ENCODE measurements at regions not wholly inside any gene's neighbourhood (a gene's known extent, or its start where the extent isn't known, plus 50 kb on each side); places are given as distances from the start of the nearest gene placed in this dataset.

DNA sequence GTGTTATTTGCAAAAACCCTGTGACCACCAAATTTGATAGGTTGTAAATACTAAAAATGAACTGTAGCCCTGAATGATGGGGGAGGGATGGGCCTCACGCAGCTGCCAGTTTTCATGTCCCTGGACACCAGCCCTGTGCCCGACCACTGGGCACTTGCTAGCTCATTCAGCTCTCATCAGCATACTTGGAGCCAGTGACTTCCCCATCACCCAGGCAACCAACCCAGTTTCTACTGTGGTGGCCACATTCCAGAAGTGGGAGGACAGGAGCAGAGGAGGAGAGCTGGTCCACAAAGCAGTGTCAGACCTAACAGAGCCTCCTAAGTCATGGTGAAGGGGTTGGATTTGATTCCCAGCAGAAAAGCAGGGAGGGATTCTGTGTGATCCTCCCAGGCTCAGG, 128.2 kb downstream of the CPEB2 start:
- no peak for DNase-seq (ENCODE audit: low read depth)

- no peak for DNase-seq (ENCODE audit: low read depth)
Observed at GRCh38 chr4:15131551-15131950, 129.3 kb downstream of the CPEB2 start.

- DNase-seq (ENCODE audit: low read depth): no peak
Observed at GRCh38 chr4:15132739-15133138, 130.5 kb downstream of the CPEB2 start.

DNA sequence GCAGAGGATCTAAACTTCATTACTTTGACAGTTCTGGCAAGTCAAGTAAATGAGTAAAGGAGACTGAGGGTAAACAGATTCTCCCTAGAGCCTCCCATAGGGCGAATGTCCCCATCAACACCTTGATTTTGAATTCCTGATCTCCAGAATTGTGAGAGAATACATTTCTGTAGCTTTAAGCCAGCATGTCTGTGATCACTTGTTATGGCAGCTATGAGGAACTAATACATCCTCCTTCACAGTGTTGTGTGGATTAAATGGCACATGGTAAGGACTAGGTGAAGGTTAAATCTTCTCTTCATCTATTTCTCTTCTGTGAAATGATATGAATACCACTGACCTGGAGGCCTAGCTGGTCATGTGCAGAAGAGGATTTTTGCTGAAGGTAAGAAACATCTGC, 137.3 kb downstream of the CPEB2 start:
- DNase-seq (ENCODE audit: low read depth): no peak

- no peak for DNase-seq (ENCODE audit: low read depth)
Observed at GRCh38 chr4:15142201-15142600, 139.9 kb downstream of the CPEB2 start.

GRCh38 chr4:15143551-15143950, 141.3 kb downstream of the CPEB2 start:
- DNase-seq (ENCODE audit: low read depth): no peak

DNA sequence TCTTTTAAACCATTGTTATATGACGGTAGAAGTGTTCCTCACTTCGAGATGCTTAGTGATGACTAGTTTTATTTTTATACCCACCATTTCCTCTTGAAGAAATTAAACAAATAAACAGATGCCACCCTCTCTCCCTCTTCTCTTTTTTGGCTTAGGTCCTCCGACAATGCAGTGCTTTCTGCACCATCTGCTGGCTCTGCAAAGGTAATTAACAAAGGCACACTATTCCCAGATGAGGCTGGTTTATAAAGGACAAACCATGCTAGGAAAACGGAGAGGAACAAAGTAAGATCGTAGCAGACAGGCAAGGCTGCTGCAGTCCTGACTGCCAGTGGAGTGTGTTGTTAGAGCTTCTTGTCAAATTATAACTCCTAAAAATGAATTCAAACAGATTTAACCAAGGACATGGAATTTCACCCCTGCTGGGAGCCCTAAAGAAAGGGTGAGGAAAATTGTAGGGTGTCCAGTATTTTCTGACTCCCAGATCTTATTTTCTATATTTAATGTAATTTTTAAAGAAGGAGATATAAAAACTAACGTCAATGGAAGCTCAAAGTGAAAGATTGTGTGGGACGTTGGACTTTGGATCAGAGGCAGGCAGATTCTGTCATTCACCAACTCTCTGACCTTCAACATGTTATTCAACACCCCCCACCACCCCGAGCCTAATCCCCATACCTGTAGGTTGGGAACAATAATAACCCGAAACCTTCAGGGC, 142.1 kb downstream of the CPEB2 start:
- DNase-seq (ENCODE audit: low read depth): no peak

GRCh38 chr4:15144967-15145295, 142.7 kb downstream of the CPEB2 start:
- no peak for DNase-seq (ENCODE audit: low read depth)

GRCh38 chr4:15145709-15146108, 143.4 kb downstream of the CPEB2 start:
- no peak for DNase-seq (ENCODE audit: low read depth)

GRCh38 chr4:15147714-15148113, 145.4 kb downstream of the CPEB2 start:
- DNase-seq (ENCODE audit: low read depth): no peak

GRCh38 chr4:15148199-15148598, 145.9 kb downstream of the CPEB2 start:
- no peak for DNase-seq (ENCODE audit: low read depth)

GRCh38 chr4:15148691-15149090, 146.4 kb downstream of the CPEB2 start:
- DNase-seq (ENCODE audit: low read depth): no peak

DNA sequence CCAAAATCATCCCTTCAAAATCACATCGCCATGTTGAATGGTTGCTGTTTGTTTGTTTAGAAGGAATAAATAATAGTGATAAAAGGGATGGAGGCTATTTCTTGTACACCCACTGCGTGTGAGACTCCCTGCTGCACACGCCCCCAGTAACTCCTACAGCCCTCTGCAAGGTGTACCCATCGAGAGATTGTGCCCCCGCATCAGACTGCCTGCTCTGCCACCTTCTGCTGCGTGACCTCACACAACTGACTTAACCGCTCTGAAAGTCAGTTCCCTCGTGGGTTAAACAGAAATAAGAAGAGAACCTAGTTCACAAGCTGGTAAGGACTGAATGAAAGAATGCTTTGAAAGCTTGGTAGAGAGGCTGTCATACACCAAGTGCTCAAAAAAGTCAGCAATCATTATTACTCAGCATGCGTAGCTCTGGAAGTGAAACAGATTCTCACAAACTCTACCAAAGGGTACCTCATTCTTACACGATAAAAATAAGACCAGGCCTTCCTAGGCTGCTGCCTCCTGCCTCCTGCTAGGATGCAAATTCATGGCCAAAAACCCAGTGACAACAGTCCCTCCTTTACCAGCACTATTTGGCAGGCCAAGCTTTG, 147.1 kb downstream of the CPEB2 start:
- no peak for DNase-seq (ENCODE audit: low read depth)

- DNase-seq (ENCODE audit: low read depth): no peak
Observed at GRCh38 chr4:15149839-15150592, 147.7 kb downstream of the CPEB2 start.

DNA sequence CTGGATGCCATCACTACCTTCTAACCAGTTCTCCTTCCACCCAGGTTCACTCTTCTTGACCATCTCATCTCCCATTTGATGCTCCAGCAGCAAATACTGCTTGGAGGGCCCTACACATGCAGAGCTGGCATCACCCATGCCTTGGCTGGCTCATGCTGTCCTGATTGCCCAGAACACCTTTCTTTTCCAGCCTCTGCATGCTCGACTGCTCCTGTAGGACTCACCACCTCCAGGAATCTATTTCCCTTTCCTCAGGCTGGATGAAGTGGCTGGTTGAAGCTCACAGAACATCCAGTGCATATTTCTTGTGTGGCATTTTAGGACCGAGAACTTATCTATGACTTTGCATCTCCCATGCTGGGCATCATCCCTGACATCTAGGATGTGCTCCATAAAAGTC, 148.3 kb downstream of the CPEB2 start:
- no peak for DNase-seq (ENCODE audit: low read depth)

GRCh38 chr4:15151033-15151432, 148.8 kb downstream of the CPEB2 start:
- DNase-seq (ENCODE audit: low read depth): no peak

DNA sequence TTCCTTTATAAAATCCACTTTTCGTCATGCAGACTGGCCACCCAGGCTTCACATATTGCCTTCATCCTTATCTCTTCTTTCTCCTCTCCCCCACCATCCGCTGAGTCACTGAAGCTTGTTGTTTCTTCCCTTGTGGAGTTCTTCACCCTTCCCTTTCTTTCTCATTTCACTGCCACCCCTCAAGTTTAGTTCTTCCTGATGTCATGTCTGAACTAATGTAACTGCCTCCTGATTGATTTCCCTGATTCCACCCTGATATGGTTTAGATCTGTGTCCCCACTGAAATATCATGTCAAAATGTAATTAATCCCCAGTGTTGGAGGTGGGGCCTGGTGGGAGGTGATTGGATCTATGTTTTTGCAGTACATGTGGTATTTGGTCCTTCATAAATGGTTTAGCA, 151.4 kb downstream of the CPEB2 start:
- no peak for DNase-seq (ENCODE audit: low read depth)

DNA sequence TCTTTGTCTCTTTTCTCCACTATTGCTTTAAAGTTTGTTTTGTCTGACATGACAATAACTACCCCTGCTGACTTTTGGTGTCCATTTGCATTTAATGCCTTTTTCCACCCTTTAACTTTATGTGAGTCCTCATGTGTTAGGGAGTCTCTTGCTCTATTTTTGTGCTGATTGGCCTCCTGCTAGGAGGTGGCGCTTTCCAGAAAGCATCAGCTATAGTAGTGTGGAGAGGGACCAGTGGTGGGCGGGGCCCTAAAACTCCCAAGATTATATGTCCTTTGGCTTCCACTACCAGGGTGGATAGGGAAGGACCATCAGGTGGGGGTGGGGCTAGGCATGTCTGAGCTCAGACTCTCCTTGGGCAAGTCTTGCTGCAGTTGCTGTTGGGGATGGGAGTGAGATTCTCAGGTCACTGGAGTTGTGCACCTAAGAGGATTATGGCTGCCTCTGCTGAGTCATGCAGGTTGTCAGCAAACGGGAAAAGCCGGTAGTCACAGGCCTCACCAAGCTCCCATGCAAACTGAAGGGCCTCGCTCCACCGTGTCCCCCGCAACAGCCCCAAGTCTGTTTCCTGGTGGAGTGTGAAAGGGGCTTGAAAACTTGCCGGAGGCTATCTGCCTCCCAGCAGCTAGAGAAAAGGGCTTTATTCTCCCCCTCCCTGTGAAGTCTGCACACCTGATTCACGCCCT, 156.3 kb downstream of the CPEB2 start:
- no peak for DNase-seq (ENCODE audit: low read depth)

DNA sequence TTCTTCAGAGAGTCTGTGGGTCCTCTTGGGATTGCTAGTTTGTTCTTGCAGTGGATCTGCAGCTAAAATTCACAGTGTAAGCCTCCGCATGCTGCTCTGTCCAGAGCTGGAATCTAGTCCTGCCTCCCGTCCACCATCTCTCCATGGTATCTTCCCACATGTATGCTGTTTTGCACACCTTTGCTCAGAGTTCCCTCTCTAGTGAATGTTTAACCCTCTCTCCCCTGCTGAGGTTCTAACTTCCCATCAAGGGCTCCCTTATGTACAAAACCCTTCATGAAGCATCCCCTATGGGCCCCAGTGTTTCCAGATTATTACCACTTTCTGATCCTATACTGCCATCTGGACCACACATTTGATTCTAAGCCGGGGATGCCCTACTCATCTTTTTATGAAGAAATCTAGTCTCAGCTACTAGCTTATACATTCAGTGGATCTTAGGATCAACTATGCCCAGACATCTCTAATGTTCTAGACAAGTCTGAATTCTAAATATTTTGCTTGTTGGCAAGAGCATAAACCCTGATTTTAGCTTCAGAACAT, 157.3 kb downstream of the CPEB2 start:
- DNase-seq (ENCODE audit: low read depth): no peak

DNA sequence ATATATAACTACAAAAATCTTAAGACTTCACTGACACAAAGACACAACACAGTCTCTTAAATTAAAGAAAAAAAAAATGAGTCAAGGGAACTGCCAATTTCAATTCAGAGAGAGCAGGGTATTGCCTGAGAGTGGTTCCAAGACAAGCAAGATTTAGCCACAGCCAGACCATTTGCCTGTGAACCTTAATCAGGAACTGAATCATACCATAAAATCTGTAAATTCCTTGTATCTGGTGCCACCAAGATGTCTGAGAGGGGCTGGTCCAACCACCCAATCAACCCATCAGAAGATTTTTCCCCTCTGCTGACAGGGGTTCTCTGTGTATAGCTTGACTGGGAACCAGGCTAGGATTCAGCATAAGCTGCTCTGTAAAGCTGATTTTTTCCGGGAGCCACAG, 159.2 kb downstream of the CPEB2 start:
- DNase-seq (ENCODE audit: low read depth): no peak

DNA sequence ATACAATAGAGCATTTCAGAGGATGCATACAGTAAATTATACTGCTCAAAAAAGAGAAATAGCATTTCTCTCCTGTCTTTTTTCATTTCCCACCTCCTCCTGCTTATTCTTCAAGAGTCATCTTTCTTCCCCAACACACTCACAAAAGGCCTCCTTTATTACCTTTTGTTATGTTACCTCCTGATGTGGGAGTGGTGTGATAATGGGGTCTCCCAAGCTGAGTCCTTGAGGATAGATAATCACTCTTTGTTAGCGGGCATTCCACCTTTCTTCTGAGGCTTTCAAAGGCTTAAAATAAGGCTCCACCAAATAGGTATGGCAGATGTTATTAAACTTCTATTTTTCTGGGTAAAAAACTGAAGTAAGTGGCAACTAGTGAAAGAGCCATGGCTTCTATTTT, 159.8 kb downstream of the CPEB2 start:
- DNase-seq (ENCODE audit: low read depth): no peak

DNA sequence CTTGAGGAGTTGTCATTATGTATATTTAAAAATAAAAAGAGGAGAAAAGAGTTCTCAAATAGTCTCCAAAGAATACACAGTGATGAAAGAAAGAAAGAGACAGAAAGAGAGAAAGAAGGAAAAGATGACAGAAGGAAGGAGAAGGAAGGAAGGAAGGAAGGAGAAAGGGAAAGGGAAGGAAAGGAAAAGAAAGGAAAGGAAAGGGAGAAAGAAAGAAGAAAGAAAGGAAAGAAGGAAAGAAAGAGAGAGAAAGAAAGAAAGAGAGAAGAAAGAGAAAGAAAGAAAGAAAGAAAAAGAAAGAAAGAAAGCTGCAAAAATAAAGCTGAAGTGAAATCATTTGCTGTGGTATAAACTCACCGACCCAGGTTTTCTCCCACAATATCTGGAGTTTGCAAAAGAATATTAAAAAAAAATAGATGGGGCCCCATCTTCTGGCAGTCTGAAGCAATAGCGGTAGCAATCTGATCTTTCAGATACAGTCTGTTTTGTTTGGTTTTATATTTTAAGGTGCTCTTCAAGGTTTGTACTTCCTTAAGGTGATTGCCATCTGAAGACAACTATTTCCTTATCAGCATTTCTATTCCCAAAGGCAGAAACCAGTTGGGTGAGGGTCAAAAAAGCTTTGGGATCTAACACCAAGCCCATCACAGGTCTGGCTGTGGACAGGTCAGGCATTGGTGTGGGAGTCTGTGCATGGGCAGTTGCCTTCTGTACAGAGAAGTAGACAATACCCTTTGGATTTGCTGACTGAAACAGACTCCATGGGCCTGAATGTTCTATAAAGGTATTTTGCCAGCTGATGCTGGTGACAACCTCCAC, 160.4 kb downstream of the CPEB2 start:
- no peak for DNase-seq (ENCODE audit: low read depth)

All from stimulated activated CD4-positive, alpha-beta T cell treated with anti-CD3 and anti-CD28 coated beads, Interleukin-2, amount 100 ng/mL, for 4 hours (primary cell).